PC-9 (cell line): ENCODE measurements at regions not wholly inside any gene's neighbourhood (a gene's known extent, or its start where the extent isn't known, plus 50 kb on each side); places are given as distances from the start of the nearest gene placed in this dataset.

Experiments
- BruUV-seq: library from RNA; stranded (reverse); fragments of 400-500 nt; replicated peaks from 2 replicates; lab custom pipeline; 2021; lab: Mats Ljungman, UMichigan
- CTCF ChIA-PET: fragments of 300-600 bp; sonication (Branson Sonifier 250); formaldehyde crosslinking; loops from one replicate; lab custom pipeline; 2022; ENCODE audit warnings: antibody characterized with exemption; lab: Charles Lee
- POLR2A ChIA-PET: fragments of 300-600 bp; sonication (Branson Sonifier 250); formaldehyde crosslinking; loops from one replicate; lab custom pipeline; 2022; ENCODE audit warnings: antibody characterized with exemption; ENCODE audit not compliant: unreplicated experiment; lab: Charles Lee
- DNase-seq, 2 experiments: peaks; one replicate each; pipeline versions ENCODE4 v3.0.0 to v3.0.0-alpha.2; 2015 to 2022; ENCODE audit warnings: mixed read lengths in 1 of 2
- H2AFZ ChIP-seq: fragments of 200-600 bp; sonication (generic); 2 replicates; pipeline ENCODE4 v1.8.1; 2017; ENCODE audit warnings: antibody characterized with exemption
- H3F3A ChIP-seq: fragments of 200-600 bp; sonication (generic); 2 replicates; pipeline ENCODE4 v1.8.1; 2017; ENCODE audit warnings: antibody characterized with exemption, mild to moderate bottlenecking, low read depth; ENCODE audit not compliant: insufficient read depth
- H3K27ac ChIP-seq: fragments of 200-600 bp; sonication (generic); 2 replicates; pipeline ENCODE4 v1.6.1; 2016; ENCODE audit warnings: mixed run types
- H3K27me3 ChIP-seq: fragments of 200-600 bp; sonication (generic); 2 replicates; pipeline ENCODE4 v1.6.1; 2016; ENCODE audit warnings: low read depth, mixed run types; ENCODE audit not compliant: insufficient read depth
- H3K36me3 ChIP-seq: fragments of 200-600 bp; sonication (generic); 2 replicates; pipeline ENCODE4 v1.6.1; 2016; ENCODE audit warnings: low read depth, mixed run types
- H3K4me1 ChIP-seq: fragments of 200-600 bp; sonication (generic); replicated peaks from 2 replicates; pipeline ENCODE4 v1.6.1; 2016; ENCODE audit warnings: mixed run types; ENCODE audit not compliant: insufficient read depth
- H3K4me2 ChIP-seq: fragments of 200-600 bp; sonication (generic); 2 replicates; pipeline ENCODE4 v1.6.1; 2017; ENCODE audit warnings: mixed run types
- H3K4me3 ChIP-seq: fragments of 200-600 bp; sonication (generic); 2 replicates; pipeline ENCODE4 v1.6.1; 2016; ENCODE audit warnings: mixed run types
- H3K79me2 ChIP-seq: fragments of 200-600 bp; sonication (generic); 2 replicates; pipeline ENCODE4 v1.6.1; 2017; ENCODE audit warnings: low read depth, mixed run types
- H3K9me2 ChIP-seq: fragments of 200-600 bp; sonication (generic); 2 replicates; pipeline ENCODE4 v1.8.1; 2017; ENCODE audit warnings: mild to moderate bottlenecking; ENCODE audit not compliant: insufficient read depth
- H3K9me3 ChIP-seq: fragments of 200-600 bp; sonication (generic); 2 replicates; pipeline ENCODE4 v1.8.1; 2016; ENCODE audit warnings: low read depth; ENCODE audit not compliant: insufficient read depth
- H4K20me1 ChIP-seq: fragments of 200-600 bp; sonication (generic); 2 replicates; pipeline ENCODE4 v1.8.1; 2017; ENCODE audit not compliant: insufficient read depth
- EZH2 ChIP-seq: fragments of 200-600 bp; sonication (generic); IDR thresholded peaks from 2 replicates; pipeline ENCODE4 v1.8.0; 2017; ENCODE audit warnings: antibody characterized with exemption, low read depth
- intact Hi-C: fragments of 100-400 bp; cut with micrococcal nuclease; formaldehyde crosslinking; loops from one replicate; pipeline ENCODE4 v1.10.0; 2022; ENCODE audit not compliant: unreplicated experiment
- TF ChIP-seq, protein P1 (sequence below): fragments of 200-600 bp; sonication (generic); conservative IDR thresholded peaks from 2 replicates; pipeline ENCODE4 v1.6.1; 2017; ENCODE audit warnings: mixed run types, antibody characterized with exemption, mild to moderate bottlenecking, moderate library complexity

DNA sequence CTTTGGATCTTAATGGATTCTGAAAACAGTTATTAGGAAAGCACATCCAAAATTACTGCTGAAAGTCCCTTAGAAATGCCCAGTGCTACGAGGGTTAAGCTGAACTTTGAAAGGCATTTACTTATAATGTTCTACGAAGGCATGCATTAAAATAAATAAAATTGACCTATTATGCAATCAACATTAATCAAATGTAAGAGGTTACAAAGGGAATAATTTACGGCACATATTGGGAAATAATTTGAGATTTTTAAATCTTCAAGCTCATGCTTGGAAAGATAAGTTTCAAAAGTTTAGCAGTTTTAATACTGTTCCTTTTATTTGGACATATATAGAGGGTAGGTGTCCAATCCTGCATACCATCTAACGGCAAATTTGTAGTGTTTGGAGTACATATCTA is 1564.1 kb upstream of the DDX18 start:
- intact Hi-C loops = no loop called here
- Histone ChIP-seq H4K20me1 (no peaks in the 10 kb centered on the region), H2AFZ (no peak overlapping the region), H3K79me2 (no peaks in the 10 kb centered on the region), H3K4me3 (no peak overlapping the region), H3K9me3 (no peaks in the 10 kb centered on the region), H3K27me3 (no peaks in the 10 kb centered on the region), H3F3A (no peaks in the 10 kb centered on the region), H3K27ac (no peak overlapping the region), H3K4me1 (no peaks in the 10 kb centered on the region), H3K36me3 (no peaks in the 10 kb centered on the region), H3K9me2 (no peaks in the 10 kb centered on the region), H3K4me2 (no peak overlapping the region)
- ChIA-PET POLR2A (no interaction called here), CTCF (no interaction called here)
- DNase-seq = no peak
- no TSS peak for BruUV-seq
- no peak for TF ChIP-seq EZH2
- TF ChIP-seq, protein P1, sequence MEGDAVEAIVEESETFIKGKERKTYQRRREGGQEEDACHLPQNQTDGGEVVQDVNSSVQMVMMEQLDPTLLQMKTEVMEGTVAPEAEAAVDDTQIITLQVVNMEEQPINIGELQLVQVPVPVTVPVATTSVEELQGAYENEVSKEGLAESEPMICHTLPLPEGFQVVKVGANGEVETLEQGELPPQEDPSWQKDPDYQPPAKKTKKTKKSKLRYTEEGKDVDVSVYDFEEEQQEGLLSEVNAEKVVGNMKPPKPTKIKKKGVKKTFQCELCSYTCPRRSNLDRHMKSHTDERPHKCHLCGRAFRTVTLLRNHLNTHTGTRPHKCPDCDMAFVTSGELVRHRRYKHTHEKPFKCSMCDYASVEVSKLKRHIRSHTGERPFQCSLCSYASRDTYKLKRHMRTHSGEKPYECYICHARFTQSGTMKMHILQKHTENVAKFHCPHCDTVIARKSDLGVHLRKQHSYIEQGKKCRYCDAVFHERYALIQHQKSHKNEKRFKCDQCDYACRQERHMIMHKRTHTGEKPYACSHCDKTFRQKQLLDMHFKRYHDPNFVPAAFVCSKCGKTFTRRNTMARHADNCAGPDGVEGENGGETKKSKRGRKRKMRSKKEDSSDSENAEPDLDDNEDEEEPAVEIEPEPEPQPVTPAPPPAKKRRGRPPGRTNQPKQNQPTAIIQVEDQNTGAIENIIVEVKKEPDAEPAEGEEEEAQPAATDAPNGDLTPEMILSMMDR = no peak

DNA sequence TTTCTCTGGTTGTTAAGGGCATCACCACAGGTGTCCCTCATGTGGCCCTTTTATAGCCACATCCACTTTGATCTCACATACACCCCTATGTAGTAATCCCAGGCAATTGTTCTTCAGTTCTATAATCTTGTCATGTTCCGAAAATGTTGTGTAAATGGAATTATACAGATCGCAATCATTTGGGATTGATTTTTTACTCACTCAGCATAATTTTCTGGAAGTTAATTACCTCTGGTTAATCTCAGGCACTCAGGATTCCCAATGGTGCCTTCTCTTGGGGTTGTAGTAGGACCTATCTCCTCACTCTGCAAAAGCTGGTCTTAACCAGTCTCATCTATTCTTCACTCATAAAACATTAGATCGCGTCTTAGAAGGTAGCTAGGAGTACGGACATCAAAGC is 1549.6 kb upstream of the DDX18 start:
- no peak overlapping the region for H2AFZ ChIP-seq
- no peaks in the 10 kb centered on the region; the same call in 1 of the 2 replicates for H4K20me1 ChIP-seq
- ChIA-PET CTCF (no interaction called here), POLR2A (no interaction called here)
- intact Hi-C loops = no loop called here
- no peaks in the 10 kb centered on the region for H3K27me3 ChIP-seq
- no peak overlapping the region for H3K27ac ChIP-seq
- H3K36me3 ChIP-seq = no peaks in the 10 kb centered on the region
- no TSS peak for BruUV-seq
- H3K9me3 ChIP-seq = no peaks in the 10 kb centered on the region
- no peak for TF ChIP-seq EZH2
- TF ChIP-seq, protein P1 = no peak
- H3K4me2 ChIP-seq = no peak overlapping the region
- DNase-seq = no peak
- no peaks in the 10 kb centered on the region for H3K4me1 ChIP-seq
- no peaks in the 10 kb centered on the region for H3F3A ChIP-seq
- H3K79me2 ChIP-seq = no peaks in the 10 kb centered on the region
- no peak overlapping the region for H3K4me3 ChIP-seq
- no peaks in the 10 kb centered on the region; the same call in 1 of the 2 replicates for H3K9me2 ChIP-seq

DNA sequence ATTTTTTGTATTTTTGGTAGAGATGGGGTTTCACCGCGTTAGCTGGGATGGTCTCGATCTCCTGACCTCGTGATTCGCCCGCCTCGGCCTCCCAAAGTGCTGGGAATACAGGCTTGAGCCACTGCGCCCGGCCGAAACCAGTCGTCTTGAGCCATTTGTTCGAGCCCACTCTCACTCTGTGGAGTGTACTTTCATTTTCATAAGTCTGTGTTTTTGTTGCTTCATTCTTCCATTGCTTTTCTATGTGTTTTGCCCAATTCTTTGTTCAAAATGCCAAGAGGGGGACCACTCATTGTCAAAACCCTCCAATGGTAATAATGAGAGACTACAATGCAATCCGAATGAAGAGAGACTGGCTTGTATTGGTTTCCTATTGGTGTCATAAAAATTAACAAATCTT is 1545.5 kb upstream of the DDX18 start:
- Histone ChIP-seq H3F3A (no peaks in the 10 kb centered on the region), H3K9me3 (no peaks in the 10 kb centered on the region), H3K9me2 (no peaks in the 10 kb centered on the region; the same call in 1 of the 2 replicates), H3K36me3 (no peaks in the 10 kb centered on the region), H3K79me2 (no peaks in the 10 kb centered on the region), H3K27me3 (no peaks in the 10 kb centered on the region), H2AFZ (no peak overlapping the region), H3K4me2 (no peak overlapping the region), H3K4me3 (no peak overlapping the region), H4K20me1 (no peaks in the 10 kb centered on the region), H3K4me1 (no peaks in the 10 kb centered on the region), H3K27ac (no peak overlapping the region)
- TF ChIP-seq, protein P1 = no peak
- TF ChIP-seq EZH2 = no peak
- ChIA-PET CTCF (no interaction called here), POLR2A (no interaction called here)
- intact Hi-C loops = no loop called here
- no TSS peak for BruUV-seq
- no peak for DNase-seq
